HCT116 (cell line): ENCODE measurements at regions not wholly inside any gene's neighbourhood (a gene's known extent, or its start where the extent isn't known, plus 50 kb on each side); places are given as distances from the start of the nearest gene placed in this dataset.

Experiments
- ATAC-seq: fragments of 200-7000 bp; cut with Tn5 transposase; 2 replicates; pipeline ENCODE4 v1.9.1; 2020; ENCODE audit warnings: mild to moderate bottlenecking, moderate library complexity
- BruUV-seq: library from RNA; stranded (reverse); fragments of 400-500 nt; replicated peaks from 2 replicates; lab custom pipeline; 2021; lab: Mats Ljungman, UMichigan
- CTCF ChIA-PET: fragments of 300-600 bp; sonication (Branson Sonifier 250); formaldehyde crosslinking; loops from one replicate; lab custom pipeline; 2021; ENCODE audit warnings: antibody characterized with exemption; lab: Charles Lee
- POLR2A ChIA-PET: fragments of 300-600, 350-600 bp; sonication (Branson Sonifier 250); formaldehyde crosslinking; loops from one replicate; lab custom pipeline; 2021; ENCODE audit warnings: antibody characterized with exemption; lab: Charles Lee
- RAD21 ChIA-PET, 2 experiments: fragments of 300-600 bp; sonication (Branson Sonifier 250); formaldehyde crosslinking; loops; one replicate each; lab custom pipeline; 2023; ENCODE audit warnings: low total read pairs in 2 of 2; ENCODE audit not compliant: uncharacterized antibody in 2 of 2, unreplicated experiment in 2 of 2, low non-redundant PET in 1 of 2; lab: Charles Lee
- DNase-seq: peaks from one replicate; pipeline ENCODE4 v3.0.0-alpha.2; 2010; ENCODE audit warnings: low read depth, low spot score
- H2AFZ ChIP-seq: fragments of 200-600 bp; shearing (Covaris generic), sonication (generic); 2 replicates; pipeline ENCODE4 v1.6.1; 2017; ENCODE audit warnings: low read depth, mixed run types, mixed read lengths, antibody characterized with exemption, low read length; ENCODE audit not compliant: poor library complexity, severe bottlenecking
- H3K27ac ChIP-seq: 2 replicates; pipeline ENCODE4 v1.5.1; 2012; ENCODE audit warnings: low read depth, low read length
- H3K27me3 ChIP-seq: fragments of 200-600 bp; sonication (generic); 2 replicates; pipeline ENCODE4 v1.6.1; 2016; ENCODE audit warnings: mixed run types, low read length, mixed read lengths; ENCODE audit not compliant: insufficient read depth
- H3K36me3 ChIP-seq, 2 experiments: fragments of 200-500 bp in 1 of 2; fragments of 200-600 bp in 1 of 2; sonication (Bioruptor generic) in 1 of 2; sonication (generic) in 1 of 2; 2 replicates each; pipeline versions ENCODE4 v1.5.1 to v1.6.1; 2014 to 2016; ENCODE audit warnings: low read length in 2 of 2, inconsistent platforms in 1 of 2, mixed read lengths in 1 of 2, mixed run types in 1 of 2; ENCODE audit not compliant: insufficient read depth in 2 of 2, control insufficient read depth in 1 of 2
- H3K4me1 ChIP-seq, 2 experiments: fragments of 200-600 bp in 1 of 2; sonication (generic) in 1 of 2; 2 replicates each; pipeline versions ENCODE4 v1.5.1 to v1.6.1; 2012 to 2017; ENCODE audit warnings: low read length in 2 of 2, inconsistent platforms in 1 of 2, mild to moderate bottlenecking in 1 of 2, mixed read lengths in 1 of 2, mixed run types in 1 of 2, moderate library complexity in 1 of 2; ENCODE audit not compliant: insufficient read depth in 2 of 2, control insufficient read depth in 1 of 2
- H3K4me2 ChIP-seq: fragments of 200-600 bp; sonication (generic); 2 replicates; pipeline ENCODE4 v1.6.1; 2017; ENCODE audit warnings: mixed run types, low read length, mixed read lengths
- H3K4me3 ChIP-seq, 2 experiments: fragments of 200-600 bp in 1 of 2; sonication (generic) in 1 of 2; replicated peaks in 1 of 2; 2 replicates each; pipeline ENCODE4 v1.5.1; 2011 to 2016; ENCODE audit warnings: low read length in 2 of 2, control low read depth in 1 of 2, low read depth in 1 of 2, mild to moderate bottlenecking in 1 of 2, mixed read lengths in 1 of 2, mixed run types in 1 of 2
- H3K79me2 ChIP-seq: fragments of 200-600 bp; sonication (generic); 2 replicates; pipeline ENCODE4 v1.6.1; 2017; ENCODE audit warnings: mild to moderate bottlenecking, mixed run types, low read length, moderate library complexity, mixed read lengths; ENCODE audit not compliant: insufficient read depth
- H3K9ac ChIP-seq: fragments of 200-600 bp; sonication (generic); 2 replicates; pipeline ENCODE4 v1.6.1; 2016; ENCODE audit warnings: low read length, mixed read lengths
- H3K9me2 ChIP-seq: fragments of 200-600 bp; sonication (generic), shearing (Covaris generic); 2 replicates; pipeline ENCODE4 v1.6.1; 2017; ENCODE audit warnings: mixed run types, mild to moderate bottlenecking, moderate library complexity; ENCODE audit not compliant: insufficient read depth
- H3K9me3 ChIP-seq, 2 experiments: fragments of 200-500 bp in 1 of 2; fragments of 200-600 bp in 1 of 2; sonication (Bioruptor generic) in 1 of 2; sonication (generic) in 1 of 2; 2 replicates each; pipeline ENCODE4 v1.6.1; 2014 to 2017; ENCODE audit warnings: low read length in 2 of 2, mixed read lengths in 2 of 2, inconsistent platforms in 1 of 2, low read depth in 1 of 2, mild to moderate bottlenecking in 1 of 2, mixed run types in 1 of 2, moderate library complexity in 1 of 2; ENCODE audit not compliant: control insufficient read depth in 1 of 2, insufficient read depth in 1 of 2
- H4K20me1 ChIP-seq: fragments of 200-600 bp; sonication (generic), shearing (Covaris generic); 2 replicates; pipeline ENCODE4 v1.6.1; 2017; ENCODE audit warnings: mixed run types, mild to moderate bottlenecking, moderate library complexity; ENCODE audit not compliant: insufficient read depth
- POLR2A ChIP-seq: IDR thresholded peaks from 2 replicates; pipeline ENCODE4 v1.7.0; 2011; ENCODE audit warnings: borderline replicate concordance; ENCODE audit not compliant: insufficient read depth, insufficient read length; ENCODE audit errors: extremely low read depth
- RAD21 ChIP-seq: IDR thresholded peaks from 2 replicates; pipeline ENCODE4 v1.6.1; 2012; ENCODE audit warnings: low read depth, mild to moderate bottlenecking
- REST ChIP-seq: IDR thresholded peaks from 2 replicates; pipeline ENCODE4 v1.6.1; 2012; ENCODE audit warnings: low read depth
- SP1 ChIP-seq: IDR thresholded peaks from 2 replicates; pipeline ENCODE4 v1.6.1; 2012; ENCODE audit warnings: low read depth
- ZBTB33 ChIP-seq: IDR thresholded peaks from 2 replicates; pipeline ENCODE4 v1.6.1; 2011; ENCODE audit warnings: mild to moderate bottlenecking, low read length, moderate library complexity; ENCODE audit not compliant: insufficient replicate concordance; ENCODE audit errors: extremely low read depth
- intact Hi-C: fragments of 100-400 bp; cut with micrococcal nuclease; formaldehyde crosslinking; loops from 2 replicates; pipeline ENCODE4 v1.10.0; 2022

GRCh38 chr3:147733217-147733616 is 324.1 kb downstream of the ZIC1 start:
- Histone ChIP-seq H2AFZ (no peak overlapping the region), H3K4me2 (no peak overlapping the region), H3K9me2 (no peaks in the 10 kb centered on the region), H3K79me2 (no peaks in the 10 kb centered on the region), H3K27ac (no peak overlapping the region), H4K20me1 (no peaks in the 10 kb centered on the region), H3K36me3 (no peaks in the 10 kb centered on the region), H3K9me3 (no peaks in the 10 kb centered on the region), H3K4me3 (no peak overlapping the region), H3K9ac (no peak overlapping the region), H3K4me1 (no peaks in the 10 kb centered on the region), H3K27me3 (no peaks in the 10 kb centered on the region)
- DNase-seq: no peak
- RAD21 ChIA-PET: no interaction called here
- intact Hi-C loops: no loop called here
- POLR2A ChIA-PET: interaction anchor here (0.7 kb wide), 1 partner anchor 48 kb away, joined by 4 read pairs; no protein-coding TSS in a partner anchor
- TF ChIP-seq RAD21 (no peak), SP1 (no peak), REST (no peak), ZBTB33 (no peak), POLR2A (no peak)
- CTCF ChIA-PET: no interaction called here
- no peak for ATAC-seq
- no TSS peak for BruUV-seq
